T-helper 1 cell treated with Interleukin-12 subunit alpha and Interleukin-12 subunit beta and Interleukin-4 antibody, amounts not matched to agents 30 μg/mL and 1 μg/mL, for 36 hours (primary cell): ENCODE measurements at regions not wholly inside any gene's neighbourhood (a gene's known extent, or its start where the extent isn't known, plus 50 kb on each side); places are given as distances from the start of the nearest gene placed in this dataset.
"Not testable (repeated sequence)": the region's sequence is repeated elsewhere in the genome, so short reads cannot be mapped to it uniquely, and the experiment has no call there.

Experiments
- H3K27ac Mint-ChIP-seq: one replicate; pipeline ENCODE4 v1.8.0; 2021; ENCODE audit warnings: mild to moderate bottlenecking, mixed read lengths
- H3K27me3 Mint-ChIP-seq: one replicate; pipeline ENCODE4 v1.8.0; 2021; ENCODE audit warnings: low read depth, mixed read lengths
- H3K36me3 Mint-ChIP-seq: one replicate; pipeline ENCODE4 v1.8.0; 2021; ENCODE audit warnings: low read depth, mixed read lengths
- H3K4me1 Mint-ChIP-seq: one replicate; pipeline ENCODE4 v1.8.0; 2021; ENCODE audit warnings: low read depth, mixed read lengths
- H3K4me3 Mint-ChIP-seq: one replicate; pipeline ENCODE4 v1.8.0; 2021; ENCODE audit warnings: mild to moderate bottlenecking, moderate library complexity, mixed read lengths
- H3K9me3 Mint-ChIP-seq: one replicate; pipeline ENCODE4 v1.8.0; 2021; ENCODE audit warnings: mixed read lengths

DNA sequence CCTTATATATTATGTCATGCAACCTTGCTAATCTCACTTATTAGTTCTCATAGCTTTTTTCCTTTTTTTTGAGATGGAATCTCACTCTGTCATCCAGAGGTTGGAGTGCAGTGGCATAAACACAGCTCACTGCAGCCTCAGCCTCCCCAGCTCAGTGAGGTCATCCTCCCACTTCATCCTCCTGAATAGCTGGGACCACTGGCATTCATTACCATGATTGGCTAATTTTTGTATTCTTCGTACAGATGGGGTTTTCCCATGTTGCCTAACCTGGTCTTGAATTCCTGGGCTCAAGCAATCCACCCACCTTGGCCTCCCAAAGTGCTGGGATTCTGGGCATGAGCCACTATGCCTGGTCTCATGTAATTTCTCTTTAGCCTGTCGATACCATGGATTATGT lies 89.1 kb upstream of the TRIM24 start:
- Mint-ChIP-seq H3K27ac (no peak overlapping the region), H3K36me3 (no peaks in the 10 kb centered on the region), H3K9me3 (peaks cover 23% of the 10 kb centered on the region), H3K4me3 (no peak overlapping the region), H3K27me3 (no peaks in the 10 kb centered on the region), H3K4me1 (no peaks in the 10 kb centered on the region)

DNA sequence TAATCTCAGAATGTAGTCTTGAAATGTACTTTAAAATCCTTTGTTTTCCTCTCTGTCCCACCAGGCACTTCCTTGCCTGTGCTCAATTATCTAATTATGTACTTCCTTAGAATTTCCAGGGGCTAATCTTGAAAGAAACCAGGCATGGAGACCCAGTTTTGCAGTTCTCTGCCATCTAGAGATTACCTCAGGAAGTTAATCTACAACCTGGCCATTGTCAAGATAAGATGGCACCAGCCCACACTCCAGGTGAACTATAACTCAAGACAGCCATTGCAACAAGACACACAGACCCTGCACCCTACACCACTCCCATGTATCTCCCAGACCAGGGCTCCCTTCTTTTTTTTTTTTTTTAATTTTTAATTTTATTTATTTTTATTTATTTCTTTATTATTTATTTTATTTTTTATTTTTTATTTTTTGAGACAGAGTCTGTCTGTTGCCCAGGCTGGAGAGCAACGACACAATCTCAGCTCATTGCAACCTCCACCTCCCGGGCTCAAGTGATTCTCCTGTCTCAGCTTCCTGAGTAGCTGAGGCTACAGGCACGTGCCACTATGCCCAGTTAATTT lies 85.9 kb upstream of the TRIM24 start:
- peaks cover 18% of the 10 kb centered on the region for H3K9me3 Mint-ChIP-seq
- no peak overlapping the region for H3K27ac Mint-ChIP-seq

DNA sequence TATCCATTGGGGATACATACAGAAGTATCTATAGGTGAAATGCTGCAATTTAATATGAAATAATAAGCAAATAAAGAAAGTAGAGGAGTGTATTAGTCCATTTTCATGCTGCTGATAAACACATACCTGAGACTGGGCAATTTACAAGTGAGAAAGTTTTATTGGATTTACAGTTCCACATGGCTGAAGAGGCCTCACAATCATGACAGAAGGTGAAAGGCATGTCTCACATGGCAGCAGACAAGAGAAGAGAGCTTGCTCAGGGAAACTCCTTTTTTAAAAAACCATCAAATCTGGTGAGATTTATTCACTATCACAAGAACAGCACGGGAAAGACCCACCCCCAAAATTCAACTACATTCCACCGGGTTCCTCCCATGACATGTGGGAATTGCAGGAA lies 82.8 kb upstream of the TRIM24 start:
- no peaks in the 10 kb centered on the region for H3K36me3 Mint-ChIP-seq
- H3K9me3 Mint-ChIP-seq = no peaks in the 10 kb centered on the region
- no peak overlapping the region for H3K4me3 Mint-ChIP-seq
- no peak overlapping the region for H3K27ac Mint-ChIP-seq
- no peaks in the 10 kb centered on the region for H3K4me1 Mint-ChIP-seq
- H3K27me3 Mint-ChIP-seq = no peaks in the 10 kb centered on the region

More for the DNA sequence above, 85.9 kb upstream of the TRIM24 start:
- no peak overlapping the region for H3K4me3 Mint-ChIP-seq
- no peaks in the 10 kb centered on the region for H3K27me3 Mint-ChIP-seq
- no peaks in the 10 kb centered on the region for H3K4me1 Mint-ChIP-seq
- H3K36me3 Mint-ChIP-seq = no peaks in the 10 kb centered on the region

DNA sequence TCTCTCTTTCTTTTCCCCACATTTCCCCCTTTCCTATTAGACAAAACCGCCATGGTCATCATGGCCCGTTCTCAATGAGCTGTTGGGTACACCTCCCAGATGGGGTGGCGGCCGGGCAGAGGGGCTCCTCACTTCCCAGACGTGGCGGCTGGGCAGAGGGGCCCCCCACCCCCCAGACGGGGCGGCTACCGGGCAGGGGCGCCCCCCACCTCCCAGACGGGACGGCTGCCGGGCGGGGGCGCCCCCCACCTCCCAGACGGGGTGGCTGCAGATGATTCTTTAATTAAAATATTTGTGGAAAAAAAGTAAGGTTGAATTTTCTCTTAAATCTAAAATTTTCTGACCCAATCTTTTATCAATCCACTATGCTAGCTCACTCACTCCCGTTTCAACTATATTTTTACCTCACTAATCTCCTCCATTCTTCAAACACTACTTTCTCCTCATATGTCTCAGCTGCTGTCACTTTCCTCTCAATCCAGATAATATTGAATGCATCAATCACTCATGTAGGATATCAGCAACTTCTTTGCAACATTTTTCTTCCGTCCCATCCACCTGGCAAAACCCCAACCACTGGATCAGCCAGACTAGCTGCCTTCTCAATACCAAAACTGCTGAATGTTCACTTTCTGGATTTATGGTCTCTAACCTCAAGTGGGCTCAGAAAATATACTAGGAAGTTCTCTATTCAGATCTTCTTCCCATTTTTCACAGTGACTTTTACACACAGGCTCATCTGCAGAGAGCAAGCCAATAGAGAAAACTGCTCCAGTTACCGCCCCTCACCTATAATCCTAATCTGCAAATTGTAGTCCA lies 81.1 kb upstream of the TRIM24 start:
- Mint-ChIP-seq H3K9me3 (no peaks in the 10 kb centered on the region), H3K4me1 (no peaks in the 10 kb centered on the region), H3K36me3 (no peaks in the 10 kb centered on the region), H3K27me3 (no peaks in the 10 kb centered on the region), H3K4me3 (no peak overlapping the region), H3K27ac (no peak overlapping the region)

DNA sequence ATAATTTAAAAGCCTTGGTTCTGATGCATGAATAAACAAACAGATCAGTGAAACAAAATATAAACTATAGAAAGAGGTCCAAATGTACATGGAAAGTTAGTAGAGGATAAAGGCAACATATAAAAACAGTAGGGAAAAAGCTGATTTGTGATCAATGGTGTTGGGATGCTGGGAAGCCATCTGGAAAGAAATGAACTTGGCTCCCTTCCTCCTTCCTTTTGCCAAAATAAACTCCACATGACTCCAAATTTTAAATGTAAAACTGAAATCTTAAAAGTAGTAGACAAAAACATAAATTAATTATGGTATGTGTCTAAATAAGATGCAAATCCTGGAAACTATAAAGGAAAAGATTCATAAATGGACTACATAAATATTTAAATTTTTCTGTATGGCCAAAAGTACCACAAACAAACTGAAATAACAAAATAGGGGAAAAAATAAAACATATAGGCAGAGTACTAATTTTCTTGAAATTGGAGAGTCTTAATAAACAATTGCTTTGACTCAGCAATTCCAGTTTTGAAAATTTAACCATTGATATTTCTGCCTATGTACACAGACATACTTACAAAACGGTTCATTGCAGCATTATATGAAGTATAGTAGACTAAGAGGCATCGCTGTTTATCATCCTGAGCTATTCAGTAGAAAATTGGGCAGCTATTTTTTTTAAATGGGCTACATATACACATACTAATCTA lies 77.0 kb upstream of the TRIM24 start:
- H3K36me3 Mint-ChIP-seq = no peaks in the 10 kb centered on the region
- H3K4me3 Mint-ChIP-seq = no peak overlapping the region
- H3K27ac Mint-ChIP-seq = no peak overlapping the region
- H3K27me3 Mint-ChIP-seq = no peaks in the 10 kb centered on the region
- H3K4me1 Mint-ChIP-seq = no peaks in the 10 kb centered on the region
- no peaks in the 10 kb centered on the region for H3K9me3 Mint-ChIP-seq

DNA sequence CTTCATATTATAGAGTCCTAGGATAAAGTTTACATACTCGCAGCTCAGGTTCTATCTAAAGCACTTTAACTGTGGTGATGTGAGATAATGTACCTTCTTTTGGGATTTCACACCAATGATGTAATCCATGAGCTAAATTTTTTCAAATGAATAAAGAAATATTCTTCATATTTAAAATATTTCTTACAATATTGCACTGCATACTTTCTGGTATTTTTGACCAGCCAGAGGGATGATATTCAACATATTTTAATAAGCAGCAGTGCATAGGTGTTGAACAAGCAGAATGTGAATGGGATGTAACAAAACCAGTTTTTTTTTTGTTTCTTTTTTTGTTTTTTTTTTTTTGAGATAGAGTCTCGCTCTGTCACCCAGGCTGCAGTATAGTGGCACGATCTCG lies 73.2 kb upstream of the TRIM24 start:
- H3K27me3 Mint-ChIP-seq = no peaks in the 10 kb centered on the region
- no peak overlapping the region for H3K27ac Mint-ChIP-seq
- no peaks in the 10 kb centered on the region for H3K4me1 Mint-ChIP-seq
- no peaks in the 10 kb centered on the region for H3K36me3 Mint-ChIP-seq
- no peak overlapping the region for H3K4me3 Mint-ChIP-seq
- no peaks in the 10 kb centered on the region for H3K9me3 Mint-ChIP-seq

DNA sequence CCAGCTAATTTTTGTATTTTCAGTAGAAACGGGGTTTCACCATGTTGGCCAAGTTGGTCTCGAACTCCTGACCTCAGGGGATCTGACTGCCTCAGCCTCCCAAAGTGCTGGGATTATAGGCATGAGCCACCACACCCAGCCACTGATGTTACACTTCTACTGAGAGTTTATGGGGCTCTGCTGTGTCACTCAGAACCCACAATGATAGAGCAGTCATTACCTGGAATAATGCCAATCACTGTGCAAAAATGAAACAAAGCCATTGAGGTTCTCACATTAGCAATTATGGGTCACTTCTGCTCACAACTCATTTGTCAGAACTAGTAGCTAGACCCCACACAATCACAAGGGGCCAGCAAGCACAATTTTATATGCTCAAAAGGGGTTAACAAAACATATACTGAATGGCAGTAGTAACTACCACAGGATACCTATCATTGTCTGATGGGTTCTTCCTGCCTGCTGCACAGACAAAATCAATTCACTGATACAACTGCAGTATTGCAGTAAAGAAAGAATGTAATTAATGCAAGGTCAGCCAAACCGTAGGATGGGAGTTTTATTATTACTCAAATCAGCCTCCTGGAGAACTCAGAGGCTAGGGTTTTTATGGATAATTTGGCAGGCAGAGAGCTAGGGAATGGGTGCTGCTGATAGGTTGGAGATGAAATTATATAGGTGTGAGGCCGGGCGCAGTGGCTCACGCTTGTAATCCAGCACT lies 72.1 kb upstream of the TRIM24 start:
- H3K36me3 Mint-ChIP-seq = no peaks in the 10 kb centered on the region
- no peak overlapping the region for H3K27ac Mint-ChIP-seq
- no peak overlapping the region for H3K4me3 Mint-ChIP-seq
- H3K4me1 Mint-ChIP-seq = no peaks in the 10 kb centered on the region
- no peaks in the 10 kb centered on the region for H3K9me3 Mint-ChIP-seq
- H3K27me3 Mint-ChIP-seq = no peaks in the 10 kb centered on the region

DNA sequence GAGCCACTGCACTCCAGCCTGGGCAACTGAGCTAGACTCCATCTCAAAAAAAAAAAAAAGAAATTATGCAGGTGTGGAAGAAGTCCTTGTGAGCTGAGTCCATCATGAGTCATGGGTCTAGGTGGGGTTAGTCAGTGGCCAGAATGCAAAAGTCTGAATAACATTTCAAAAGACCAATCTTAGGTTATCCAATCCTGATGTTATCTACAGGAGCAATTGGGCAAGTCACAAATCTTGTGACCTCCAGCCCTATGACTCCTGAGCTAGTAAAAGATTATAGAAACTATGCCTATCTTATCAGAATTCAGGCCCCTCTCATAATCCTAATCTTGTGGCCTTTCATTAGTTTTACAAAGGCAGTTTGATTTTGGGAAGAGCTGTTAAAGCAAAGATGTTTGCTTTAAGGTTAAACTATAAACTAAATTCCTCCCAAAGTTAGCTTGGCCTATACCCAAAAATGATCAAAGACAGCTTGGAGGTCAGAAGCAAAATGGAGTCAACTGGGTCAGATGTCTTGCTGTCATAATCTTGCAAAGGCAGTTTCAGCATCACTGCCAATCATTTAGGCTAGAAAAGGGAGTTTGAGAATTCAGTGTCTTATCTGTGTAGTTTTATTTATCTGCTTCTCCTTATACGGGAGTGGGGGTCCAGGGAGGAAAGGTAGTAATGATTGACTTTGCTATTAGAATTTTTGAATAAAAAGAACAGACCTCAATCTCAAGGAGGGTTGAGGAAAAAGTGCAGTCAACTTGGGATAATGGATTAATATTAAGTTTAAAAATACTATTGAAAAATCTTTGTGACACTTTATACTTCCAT lies 71.2 kb upstream of the TRIM24 start:
- no peaks in the 10 kb centered on the region for H3K4me1 Mint-ChIP-seq
- H3K4me3 Mint-ChIP-seq = no peak overlapping the region
- no peaks in the 10 kb centered on the region for H3K36me3 Mint-ChIP-seq
- no peak overlapping the region for H3K27ac Mint-ChIP-seq
- no peaks in the 10 kb centered on the region for H3K27me3 Mint-ChIP-seq
- H3K9me3 Mint-ChIP-seq = no peaks in the 10 kb centered on the region

DNA sequence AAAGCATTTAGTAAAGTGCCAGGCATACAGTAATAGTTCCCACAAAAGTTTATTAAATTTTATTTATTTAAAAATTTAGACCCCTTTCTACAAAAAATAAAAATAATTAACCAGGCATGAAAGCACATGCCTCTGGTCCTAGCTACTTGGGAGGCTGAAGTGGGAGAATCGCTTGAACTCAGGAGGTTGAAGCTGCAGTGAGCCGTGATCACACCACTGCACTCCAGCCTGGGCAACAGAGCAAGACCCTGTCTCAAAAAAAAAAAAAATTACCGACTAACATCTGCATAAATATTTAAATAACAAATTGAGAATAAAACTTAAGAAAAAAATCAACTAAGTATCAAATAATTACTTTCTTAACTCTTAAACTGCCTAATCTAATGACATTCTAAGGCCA lies 64.3 kb upstream of the TRIM24 start:
- Mint-ChIP-seq H3K27ac (no peak overlapping the region), H3K4me3 (no peak overlapping the region), H3K4me1 (no peaks in the 10 kb centered on the region), H3K9me3 (no peaks in the 10 kb centered on the region), H3K36me3 (no peaks in the 10 kb centered on the region), H3K27me3 (no peaks in the 10 kb centered on the region)

DNA sequence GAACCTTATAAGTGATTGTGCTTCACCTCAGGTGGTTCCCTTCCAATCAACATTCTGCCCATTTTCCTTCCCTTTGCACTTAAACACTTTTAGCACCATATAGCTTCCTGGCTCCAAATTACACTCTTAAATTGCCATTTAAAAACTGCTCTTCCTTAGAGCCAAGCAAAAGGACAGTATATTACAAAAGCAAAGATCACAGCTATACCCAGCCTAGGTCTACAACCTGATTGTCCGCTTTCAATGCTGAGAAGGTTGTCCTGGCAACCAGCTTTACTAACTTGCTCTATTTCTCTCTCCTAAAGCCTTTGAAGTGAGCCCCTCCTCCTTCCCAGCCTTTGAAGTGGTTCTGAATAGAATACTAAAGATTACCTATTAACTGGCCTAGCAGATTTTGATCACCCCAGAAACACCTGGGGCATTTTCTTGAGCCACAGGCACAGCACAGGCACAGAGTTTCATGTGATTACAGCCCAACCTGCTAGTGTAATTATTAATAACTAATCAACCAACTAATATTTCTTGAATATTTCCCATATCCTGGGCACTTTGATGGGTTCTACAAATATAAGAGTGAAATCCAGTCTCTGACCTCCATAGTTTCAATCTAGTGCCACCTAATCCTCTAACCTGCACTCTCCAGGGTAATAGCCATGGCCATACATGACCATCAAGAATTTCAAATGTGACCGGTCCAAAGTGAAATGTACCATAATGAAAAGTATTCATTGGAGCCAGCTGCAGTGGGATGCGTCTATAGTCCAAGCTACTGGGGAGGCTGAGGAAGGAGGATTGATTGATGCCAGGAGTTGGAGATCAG lies 63.6 kb upstream of the TRIM24 start:
- H3K9me3 Mint-ChIP-seq = no peaks in the 10 kb centered on the region
- H3K36me3 Mint-ChIP-seq = no peaks in the 10 kb centered on the region
- H3K27ac Mint-ChIP-seq = no peak overlapping the region
- no peaks in the 10 kb centered on the region for H3K27me3 Mint-ChIP-seq
- no peaks in the 10 kb centered on the region for H3K4me1 Mint-ChIP-seq
- H3K4me3 Mint-ChIP-seq = no peak overlapping the region

DNA sequence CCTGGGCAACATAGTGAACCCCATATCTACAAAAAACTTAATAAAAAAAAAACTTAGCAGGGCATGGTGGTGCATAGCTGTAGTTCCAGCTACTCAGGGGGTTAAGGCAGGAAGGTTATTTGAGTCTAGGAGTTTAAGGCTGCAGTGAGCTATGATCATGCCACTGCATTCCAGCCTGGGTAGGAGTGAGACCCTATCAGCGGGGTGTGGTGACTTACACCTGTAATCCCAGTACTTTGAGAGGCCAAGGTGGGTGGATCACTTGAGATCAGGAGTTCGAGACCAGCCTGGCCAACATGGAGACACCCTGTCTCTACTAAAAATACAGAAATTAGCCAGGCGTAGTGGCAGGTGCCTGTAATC lies 63.0 kb upstream of the TRIM24 start:
- not testable (repeated sequence) for H3K27me3 Mint-ChIP-seq, H3K4me1 Mint-ChIP-seq, H3K27ac Mint-ChIP-seq, H3K36me3 Mint-ChIP-seq, H3K4me3 Mint-ChIP-seq, H3K9me3 Mint-ChIP-seq

DNA sequence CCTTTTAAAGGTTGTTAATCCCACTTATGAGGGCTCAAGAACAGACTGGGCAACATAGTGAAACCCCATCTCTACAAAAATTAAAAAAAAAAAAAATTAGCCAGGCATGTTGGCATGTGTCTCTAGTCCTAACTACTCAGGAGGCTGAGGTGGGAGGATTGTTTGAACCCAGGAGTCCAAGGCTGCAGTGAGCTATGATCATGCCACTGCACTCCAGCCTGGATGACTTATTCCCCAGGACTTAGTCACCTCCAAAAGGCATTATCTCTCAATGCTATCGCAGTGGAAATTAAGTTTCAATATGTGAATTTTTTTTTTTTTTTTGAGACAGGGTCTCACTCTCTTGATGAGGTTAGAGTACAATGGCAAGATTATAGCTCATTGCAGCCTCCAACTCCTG lies 61.2 kb upstream of the TRIM24 start:
- no peaks in the 10 kb centered on the region for H3K4me1 Mint-ChIP-seq

DNA sequence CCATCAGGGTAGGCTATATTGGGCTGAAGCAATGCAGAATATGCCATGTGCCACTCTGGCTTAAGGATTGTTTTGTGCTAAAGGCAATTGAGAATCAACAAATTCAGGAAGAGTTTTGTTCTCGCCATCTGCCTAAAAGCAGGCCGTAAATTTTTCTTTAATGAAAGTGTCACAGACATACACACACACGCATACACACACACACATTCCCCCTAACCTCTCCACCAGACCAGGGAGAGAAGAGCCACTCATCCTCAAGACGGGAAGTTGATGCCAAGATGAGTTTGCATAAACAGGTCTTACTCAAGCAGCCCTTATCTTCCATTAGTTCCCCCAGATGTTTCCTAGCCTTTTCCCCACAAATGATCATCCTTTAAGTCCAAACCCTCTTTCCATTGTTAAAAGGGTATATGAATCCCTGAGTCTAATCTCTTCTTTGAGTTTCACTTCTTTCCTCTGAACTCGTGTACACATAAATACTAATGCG lies 59.6 kb upstream of the TRIM24 start:
- no peaks in the 10 kb centered on the region for H3K9me3 Mint-ChIP-seq
- H3K27ac Mint-ChIP-seq = no peak overlapping the region
- H3K4me3 Mint-ChIP-seq = no peak overlapping the region
- no peaks in the 10 kb centered on the region for H3K27me3 Mint-ChIP-seq
- no peaks in the 10 kb centered on the region for H3K4me1 Mint-ChIP-seq
- no peaks in the 10 kb centered on the region for H3K36me3 Mint-ChIP-seq

More for the DNA sequence above, 61.2 kb upstream of the TRIM24 start:
- H3K4me3 Mint-ChIP-seq = no peak overlapping the region
- H3K27ac Mint-ChIP-seq = no peak overlapping the region
- H3K9me3 Mint-ChIP-seq = no peaks in the 10 kb centered on the region
- H3K27me3 Mint-ChIP-seq = no peaks in the 10 kb centered on the region
- no peaks in the 10 kb centered on the region for H3K36me3 Mint-ChIP-seq
